GM12864 (cell line): ENCODE measurements at regions not wholly inside any gene's neighbourhood (a gene's known extent, or its start where the extent isn't known, plus 50 kb on each side); places are given as distances from the start of the nearest gene placed in this dataset.
"Not testable (repeated sequence)": the region's sequence is repeated elsewhere in the genome, so short reads cannot be mapped to it uniquely, and the experiment has no call there.

Experiments used
- DNase-seq: peaks from one replicate; pipeline ENCODE4 v3.0.0-alpha.2; 2011; ENCODE audit warnings: low read depth
- H3K4me3 ChIP-seq: 2 replicates; pipeline ENCODE4 v1.5.1; 2011; ENCODE audit warnings: mild to moderate bottlenecking, low read depth, low read length, control low read depth
- TF ChIP-seq, protein P1 (sequence below): IDR thresholded peaks from 2 replicates; pipeline ENCODE4 v1.5.1; 2011; ENCODE audit warnings: low read depth, mild to moderate bottlenecking, moderate library complexity, low read length, control low read depth, inconsistent platforms; ENCODE audit errors: missing control alignments

DNA sequence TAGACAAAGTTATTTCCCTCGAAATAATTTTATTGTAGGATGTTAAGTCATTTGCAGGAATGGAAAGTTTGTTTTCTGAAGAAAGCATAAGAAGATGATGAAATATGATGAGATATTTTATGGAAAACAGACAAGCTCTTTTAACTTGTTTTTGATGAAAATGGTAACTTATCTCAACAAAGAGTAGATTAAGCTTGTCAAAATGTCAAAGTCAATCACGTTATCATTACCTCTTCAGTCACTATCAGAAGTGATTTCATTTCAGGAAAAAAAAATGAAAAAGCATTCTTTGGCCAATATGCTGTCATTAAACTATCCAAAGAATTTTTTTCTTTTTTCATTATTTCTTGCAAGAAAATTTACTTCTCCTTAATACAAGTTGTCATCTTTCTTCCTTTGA, 221.0 kb upstream of the ANKRD50 start:
- TF ChIP-seq, protein P1, sequence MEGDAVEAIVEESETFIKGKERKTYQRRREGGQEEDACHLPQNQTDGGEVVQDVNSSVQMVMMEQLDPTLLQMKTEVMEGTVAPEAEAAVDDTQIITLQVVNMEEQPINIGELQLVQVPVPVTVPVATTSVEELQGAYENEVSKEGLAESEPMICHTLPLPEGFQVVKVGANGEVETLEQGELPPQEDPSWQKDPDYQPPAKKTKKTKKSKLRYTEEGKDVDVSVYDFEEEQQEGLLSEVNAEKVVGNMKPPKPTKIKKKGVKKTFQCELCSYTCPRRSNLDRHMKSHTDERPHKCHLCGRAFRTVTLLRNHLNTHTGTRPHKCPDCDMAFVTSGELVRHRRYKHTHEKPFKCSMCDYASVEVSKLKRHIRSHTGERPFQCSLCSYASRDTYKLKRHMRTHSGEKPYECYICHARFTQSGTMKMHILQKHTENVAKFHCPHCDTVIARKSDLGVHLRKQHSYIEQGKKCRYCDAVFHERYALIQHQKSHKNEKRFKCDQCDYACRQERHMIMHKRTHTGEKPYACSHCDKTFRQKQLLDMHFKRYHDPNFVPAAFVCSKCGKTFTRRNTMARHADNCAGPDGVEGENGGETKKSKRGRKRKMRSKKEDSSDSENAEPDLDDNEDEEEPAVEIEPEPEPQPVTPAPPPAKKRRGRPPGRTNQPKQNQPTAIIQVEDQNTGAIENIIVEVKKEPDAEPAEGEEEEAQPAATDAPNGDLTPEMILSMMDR, result no peak
- no peak overlapping the region for H3K4me3 ChIP-seq
- no peak for DNase-seq

DNA sequence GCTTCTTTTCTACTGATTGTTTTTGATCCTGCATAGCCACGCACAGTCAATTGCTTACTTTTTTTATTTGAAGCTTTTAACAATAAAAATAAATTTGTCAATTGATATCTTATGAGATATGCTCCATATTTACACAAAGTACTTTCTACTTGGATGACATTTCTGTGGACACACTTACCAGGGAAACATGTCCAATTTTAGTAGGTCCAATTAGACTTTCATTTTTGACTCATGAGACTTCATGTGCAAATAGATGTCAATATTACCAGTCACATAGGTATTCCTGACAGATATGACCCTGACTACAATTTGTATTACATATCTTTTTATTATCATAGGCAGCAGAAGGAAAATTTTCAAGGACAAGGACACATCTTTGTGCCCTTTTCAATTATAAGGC, 219.9 kb upstream of the ANKRD50 start:
- no peak overlapping the region for H3K4me3 ChIP-seq
- TF ChIP-seq, protein P1, result no peak
- DNase-seq, result no peak

DNA sequence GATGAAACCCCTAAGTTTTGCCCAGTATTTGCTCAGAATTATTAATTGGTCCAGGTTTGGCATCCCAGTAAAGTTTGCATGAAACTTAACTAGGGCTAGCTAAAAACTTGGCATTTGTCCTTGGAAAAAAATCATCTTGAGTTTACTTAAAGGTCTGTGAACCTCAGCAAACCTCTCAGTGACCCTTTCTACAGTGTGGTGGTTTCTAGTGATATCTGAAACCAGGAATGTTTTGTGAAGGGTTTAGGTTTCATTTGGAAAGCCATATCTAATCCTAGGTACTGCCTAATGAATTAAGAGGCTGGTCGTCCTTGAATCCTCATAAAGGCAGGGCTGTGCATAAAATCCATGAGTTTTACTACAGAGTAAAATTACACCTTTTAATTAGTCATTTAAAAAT, 218.5 kb upstream of the ANKRD50 start:
- TF ChIP-seq, protein P1, result no peak
- no peak overlapping the region for H3K4me3 ChIP-seq
- no peak for DNase-seq

DNA sequence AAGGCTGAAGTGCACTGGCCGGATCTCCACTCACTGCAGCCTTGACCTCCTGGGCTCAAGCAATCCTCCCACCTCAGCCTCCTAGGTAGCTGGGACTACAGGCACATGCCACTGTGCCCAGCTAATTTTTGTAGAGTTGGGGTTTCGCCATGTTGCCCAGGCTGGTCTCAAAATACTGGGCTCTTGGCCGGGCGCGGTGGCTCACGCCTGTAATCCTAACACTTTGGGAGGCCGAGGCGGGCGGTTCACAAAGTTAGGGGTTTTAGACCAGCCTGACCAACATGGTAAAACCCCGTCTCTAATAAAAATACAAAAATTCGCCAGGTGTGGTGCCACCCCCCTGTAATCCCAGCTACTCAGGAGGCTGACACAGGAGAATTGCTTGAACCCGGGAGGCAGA, 210.2 kb upstream of the ANKRD50 start:
- not testable (repeated sequence) for H3K4me3 ChIP-seq, DNase-seq

DNA sequence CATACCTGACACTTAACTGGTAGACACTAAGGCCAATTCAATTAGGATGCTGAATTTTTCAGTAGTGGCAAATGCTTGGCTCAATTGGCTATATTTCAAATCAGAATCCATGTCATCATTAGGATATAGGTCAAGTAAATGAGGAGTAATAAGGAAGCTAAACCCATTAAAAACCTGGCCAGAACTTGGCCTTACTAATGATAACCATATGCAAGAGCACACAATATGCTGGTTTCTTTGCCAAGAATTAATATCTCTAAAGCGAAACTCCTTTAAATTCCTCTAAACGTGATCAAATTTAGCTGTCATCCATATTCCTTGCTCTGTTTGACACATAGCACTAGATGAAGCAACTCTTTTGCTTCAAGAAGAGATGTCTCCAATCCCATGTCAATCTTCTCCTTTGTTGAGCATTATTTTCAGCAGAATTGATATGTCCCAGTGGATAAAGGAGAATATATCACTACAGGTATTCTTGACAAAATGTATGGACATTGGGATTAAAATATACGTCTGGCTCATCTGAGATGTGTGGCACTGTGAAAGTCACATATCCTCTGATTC, 206.1 kb upstream of the ANKRD50 start:
- TF ChIP-seq, protein P1, result no peak
- no peak for DNase-seq
- H3K4me3 ChIP-seq, result no peak overlapping the region

DNA sequence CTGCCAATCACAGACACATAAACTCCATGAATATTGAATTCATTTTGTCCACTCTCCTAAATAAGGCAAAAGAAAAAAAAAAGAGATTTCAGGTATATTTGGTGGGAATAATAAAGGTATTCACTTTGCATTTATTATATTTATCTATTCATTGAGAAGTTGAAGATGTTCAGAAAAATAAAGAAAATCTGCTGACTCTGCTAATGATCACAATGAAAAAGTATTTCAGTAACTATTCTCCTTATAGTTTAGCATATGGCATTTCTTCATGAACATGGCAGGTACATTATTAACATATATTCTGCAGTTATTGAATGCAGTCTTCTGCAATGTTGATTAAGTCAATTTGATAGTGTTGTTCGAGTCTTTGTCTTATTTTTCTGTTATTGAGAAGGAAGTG, 202.5 kb upstream of the ANKRD50 start:
- TF ChIP-seq, protein P1, result no peak
- no peak for DNase-seq
- no peak overlapping the region for H3K4me3 ChIP-seq

DNA sequence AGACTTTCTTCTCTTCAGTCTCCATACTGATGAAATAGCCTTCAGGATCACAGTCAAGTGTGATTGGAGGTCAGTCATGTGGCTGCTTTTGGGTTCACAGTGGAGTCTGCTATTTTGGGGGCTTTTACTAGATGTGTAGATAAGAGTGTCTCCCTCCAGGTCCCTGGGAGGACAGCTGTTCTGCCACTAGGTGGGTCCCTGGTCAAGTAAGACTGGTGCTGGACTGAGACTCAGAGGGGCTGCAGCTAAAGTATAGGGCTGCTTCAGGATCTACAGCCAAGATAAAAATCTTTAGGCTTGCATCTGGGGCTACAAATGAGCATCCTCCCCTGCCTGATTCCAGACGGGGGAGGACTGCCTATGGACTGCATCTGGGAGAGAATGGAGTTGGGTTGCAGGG, 200.7 kb upstream of the ANKRD50 start:
- no peak for DNase-seq
- TF ChIP-seq, protein P1, result no peak

More for the DNA sequence above, 200.7 kb upstream of the ANKRD50 start:
- no peak overlapping the region for H3K4me3 ChIP-seq
